ENCODE measurements at regions not wholly inside any gene's neighbourhood (a gene's known extent, or its start where the extent isn't known, plus 50 kb on each side); places are given as distances from the start of the nearest gene placed in this dataset.

DNA sequence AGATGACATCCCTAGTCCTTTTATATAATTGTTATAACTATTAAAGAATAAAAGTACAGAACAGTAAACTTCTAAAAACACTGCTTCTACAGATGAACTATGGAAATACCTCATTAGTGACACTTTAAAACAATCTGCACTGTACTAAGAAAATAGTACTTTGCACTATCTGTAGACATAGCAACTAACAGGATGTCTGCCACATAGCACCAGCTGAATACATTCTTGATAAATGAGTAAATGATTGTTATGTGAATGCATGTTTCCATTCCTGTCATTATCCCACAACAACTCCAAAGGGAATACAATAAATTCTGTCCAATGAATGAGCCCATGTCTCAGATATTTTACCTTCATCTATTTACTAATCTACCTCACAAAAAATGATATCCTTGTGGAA is 115.3 kb upstream of the SLC35G4 start:
- no peaks in the 10 kb centered on the region for H3K27me3 ChIP-seq
- TF ChIP-seq, protein P1, sequence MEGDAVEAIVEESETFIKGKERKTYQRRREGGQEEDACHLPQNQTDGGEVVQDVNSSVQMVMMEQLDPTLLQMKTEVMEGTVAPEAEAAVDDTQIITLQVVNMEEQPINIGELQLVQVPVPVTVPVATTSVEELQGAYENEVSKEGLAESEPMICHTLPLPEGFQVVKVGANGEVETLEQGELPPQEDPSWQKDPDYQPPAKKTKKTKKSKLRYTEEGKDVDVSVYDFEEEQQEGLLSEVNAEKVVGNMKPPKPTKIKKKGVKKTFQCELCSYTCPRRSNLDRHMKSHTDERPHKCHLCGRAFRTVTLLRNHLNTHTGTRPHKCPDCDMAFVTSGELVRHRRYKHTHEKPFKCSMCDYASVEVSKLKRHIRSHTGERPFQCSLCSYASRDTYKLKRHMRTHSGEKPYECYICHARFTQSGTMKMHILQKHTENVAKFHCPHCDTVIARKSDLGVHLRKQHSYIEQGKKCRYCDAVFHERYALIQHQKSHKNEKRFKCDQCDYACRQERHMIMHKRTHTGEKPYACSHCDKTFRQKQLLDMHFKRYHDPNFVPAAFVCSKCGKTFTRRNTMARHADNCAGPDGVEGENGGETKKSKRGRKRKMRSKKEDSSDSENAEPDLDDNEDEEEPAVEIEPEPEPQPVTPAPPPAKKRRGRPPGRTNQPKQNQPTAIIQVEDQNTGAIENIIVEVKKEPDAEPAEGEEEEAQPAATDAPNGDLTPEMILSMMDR (IDR thresholded peaks at IDR 0.05): no peak
- TF ChIP-seq EP300 (IDR thresholded peaks at IDR 0.05) (no peak), POLR2A (IDR thresholded peaks at IDR 0.05) (no peak), POLR2AphosphoS5 (IDR thresholded peaks at IDR 0.05) (no peak)

DNA sequence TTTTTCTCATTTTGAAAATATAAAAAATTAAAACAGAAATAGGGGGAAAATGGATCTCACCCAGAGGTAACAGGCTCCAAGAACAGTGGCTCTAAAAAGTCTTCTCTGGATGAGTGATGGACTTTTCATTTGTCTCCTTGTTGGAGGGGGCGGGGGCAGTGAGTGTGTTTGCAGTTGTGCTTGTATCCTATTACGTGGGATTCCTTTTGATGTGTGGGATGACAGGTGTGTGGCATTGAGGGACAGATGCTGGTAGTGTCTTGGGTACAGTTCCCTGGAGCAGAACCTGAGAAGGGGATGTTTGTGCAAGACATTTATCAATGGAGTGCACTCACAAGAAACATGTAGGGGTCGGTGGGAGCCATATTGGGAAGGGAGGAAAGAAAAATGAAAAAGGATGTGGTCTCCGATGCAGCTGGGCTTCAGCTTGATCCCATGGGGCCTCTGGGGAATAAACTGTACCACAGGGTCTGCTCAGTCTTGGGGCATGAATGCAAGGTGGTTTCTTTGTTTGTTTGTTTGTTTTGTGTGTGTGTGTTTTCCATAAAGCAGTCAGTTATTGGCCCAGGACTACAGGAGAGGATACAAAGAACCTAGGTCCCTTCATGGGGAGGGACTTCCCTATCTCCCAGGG is 120.0 kb upstream of the SLC35G4 start:
- H3K27ac ChIP-seq: no peak overlapping the region
- H3K4me3 ChIP-seq: no peak overlapping the region
- no peaks in the 10 kb centered on the region for H3K4me1 ChIP-seq
- TF ChIP-seq EP300 (IDR thresholded peaks at IDR 0.05) (no peak), POLR2AphosphoS5 (IDR thresholded peaks at IDR 0.05) (no peak), POLR2A (IDR thresholded peaks at IDR 0.05) (no peak)
- TF ChIP-seq, protein P1 (IDR thresholded peaks at IDR 0.05): no peak
- intact Hi-C loops (cut with DNase I; ENCODE audit: low total_unique reads): no loop called here
- H3K36me3 ChIP-seq: no peaks in the 10 kb centered on the region
- no peak for DNase-seq
- 70 to 87% (median 76%) methylated on average over 4 of the region's 4 CpGs for WGBS, 5 donors
- H3K9me3 ChIP-seq: no peaks in the 10 kb centered on the region
- no peaks in the 10 kb centered on the region for H3K27me3 ChIP-seq

More for the DNA sequence above, 115.3 kb upstream of the SLC35G4 start:
- Histone ChIP-seq H3K36me3 (no peaks in the 10 kb centered on the region), H3K4me1 (no peaks in the 10 kb centered on the region), H3K9me3 (no peaks in the 10 kb centered on the region), H3K4me3 (no peak overlapping the region), H3K27ac (no peak overlapping the region)
- DNase-seq: no peak
- intact Hi-C loops (cut with DNase I; ENCODE audit: low total_unique reads): no loop called here

DNA sequence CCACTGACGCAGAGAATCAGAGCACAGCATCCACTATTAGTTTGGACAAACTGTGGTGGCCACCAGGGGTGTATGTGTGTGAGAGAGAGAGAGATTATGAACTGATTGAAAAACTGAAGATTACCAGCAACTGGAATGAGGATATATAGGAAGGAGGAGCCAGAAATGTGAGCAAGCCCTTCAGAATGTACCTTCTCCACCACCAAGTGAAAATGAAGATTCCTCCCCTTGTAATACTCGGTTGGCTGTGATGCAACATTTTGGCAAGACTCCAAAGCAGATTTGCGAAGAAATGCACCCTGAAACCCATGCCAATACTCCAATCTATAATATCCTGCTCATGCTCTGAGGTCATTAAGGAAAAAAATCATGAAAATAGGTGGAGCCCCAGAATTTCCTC is 121.2 kb upstream of the SLC35G4 start:
- no peaks in the 10 kb centered on the region for H3K36me3 ChIP-seq
- no peaks in the 10 kb centered on the region for H3K4me1 ChIP-seq
- H3K9me3 ChIP-seq: no peaks in the 10 kb centered on the region
- no peaks in the 10 kb centered on the region for H3K27me3 ChIP-seq
- H3K4me3 ChIP-seq: no peak overlapping the region
- TF ChIP-seq POLR2AphosphoS5 (IDR thresholded peaks at IDR 0.05) (no peak), EP300 (IDR thresholded peaks at IDR 0.05) (no peak), POLR2A (IDR thresholded peaks at IDR 0.05) (no peak)
- TF ChIP-seq, protein P1 (IDR thresholded peaks at IDR 0.05): no peak
- H3K27ac ChIP-seq: no peak overlapping the region
- DNase-seq: no peak
- intact Hi-C loops (cut with DNase I; ENCODE audit: low total_unique reads): no loop called here
- 62 to 75% (median 66%) methylated on average over 3 of the region's 3 CpGs for WGBS, 5 donors

DNA sequence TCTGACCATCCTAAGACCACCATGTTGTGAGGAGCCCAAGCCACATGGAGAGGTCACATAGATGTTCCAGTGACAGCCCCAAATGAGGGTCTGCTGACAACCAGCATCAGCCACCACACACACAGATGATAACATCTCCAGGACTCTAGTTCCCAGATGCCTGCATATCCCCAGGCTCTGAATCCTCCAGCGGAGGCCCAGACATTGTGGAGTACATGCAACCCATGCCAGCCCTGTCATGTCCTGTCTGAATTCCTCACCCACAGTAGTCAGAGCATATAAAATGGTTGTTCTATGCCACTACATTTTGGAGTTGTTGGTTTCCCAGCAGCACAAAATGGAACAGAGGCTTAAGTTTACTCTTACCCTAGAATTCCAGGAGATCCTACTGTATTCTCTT is 122.0 kb upstream of the SLC35G4 start:
- no peak overlapping the region for H3K4me3 ChIP-seq
- H3K36me3 ChIP-seq: no peaks in the 10 kb centered on the region
- WGBS, 5 donors: 94 to 100% (median 96%) methylated on average over 1 of the region's 1 CpG
- H3K27me3 ChIP-seq: no peaks in the 10 kb centered on the region
- no peak for DNase-seq
- H3K27ac ChIP-seq: no peak overlapping the region
- no peak for TF ChIP-seq POLR2AphosphoS5 (IDR thresholded peaks at IDR 0.05)
- TF ChIP-seq EP300 (IDR thresholded peaks at IDR 0.05): no peak
- TF ChIP-seq POLR2A (IDR thresholded peaks at IDR 0.05): no peak
- no peaks in the 10 kb centered on the region for H3K9me3 ChIP-seq
- no peaks in the 10 kb centered on the region for H3K4me1 ChIP-seq
- intact Hi-C loops (cut with DNase I; ENCODE audit: low total_unique reads): no loop called here

DNA sequence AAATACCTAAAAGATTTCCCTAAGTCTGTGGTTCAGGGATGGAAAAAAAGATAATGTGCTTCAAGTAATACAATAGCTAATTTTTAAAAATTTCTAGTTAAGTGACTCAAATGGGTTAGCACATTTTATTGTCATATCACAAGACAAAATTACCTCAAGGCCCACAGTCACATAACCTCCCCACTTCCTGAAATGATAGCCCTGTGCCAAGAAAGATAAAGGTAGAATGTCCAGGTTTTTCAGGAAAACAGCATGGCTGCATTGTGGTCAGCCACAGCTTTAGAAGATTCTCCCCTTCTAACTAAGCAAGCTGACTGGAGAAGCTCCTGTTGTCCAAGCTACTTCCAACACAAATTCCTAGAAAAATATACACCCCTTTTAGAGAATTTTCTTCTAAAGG is 127.1 kb upstream of the SLC35G4 start:
- Histone ChIP-seq H3K27ac (no peak overlapping the region), H3K4me1 (no peaks in the 10 kb centered on the region), H3K27me3 (peaks cover 0 to 12% (median 0%) of the 10 kb centered on the region in 3 donors), H3K4me3 (no peak overlapping the region), H3K36me3 (no peaks in the 10 kb centered on the region), H3K9me3 (no peaks in the 10 kb centered on the region)
- TF ChIP-seq POLR2A (IDR thresholded peaks at IDR 0.05): no peak
- TF ChIP-seq, protein P1 (IDR thresholded peaks at IDR 0.05): no peak
- intact Hi-C loops (cut with DNase I; ENCODE audit: low total_unique reads): no loop called here
- no peak for DNase-seq
